ENCODE measurements at regions not wholly inside any gene's neighbourhood (a gene's known extent, or its start where the extent isn't known, plus 50 kb on each side); places are given as distances from the start of the nearest gene placed in this dataset.
A peak's percentile ranks its signal among the peaks of the same experiment; 100 is the strongest.
"Not testable (repeated sequence)": the region's sequence is repeated elsewhere in the genome, so short reads cannot be mapped to it uniquely, and the experiment has no call there.

DNA sequence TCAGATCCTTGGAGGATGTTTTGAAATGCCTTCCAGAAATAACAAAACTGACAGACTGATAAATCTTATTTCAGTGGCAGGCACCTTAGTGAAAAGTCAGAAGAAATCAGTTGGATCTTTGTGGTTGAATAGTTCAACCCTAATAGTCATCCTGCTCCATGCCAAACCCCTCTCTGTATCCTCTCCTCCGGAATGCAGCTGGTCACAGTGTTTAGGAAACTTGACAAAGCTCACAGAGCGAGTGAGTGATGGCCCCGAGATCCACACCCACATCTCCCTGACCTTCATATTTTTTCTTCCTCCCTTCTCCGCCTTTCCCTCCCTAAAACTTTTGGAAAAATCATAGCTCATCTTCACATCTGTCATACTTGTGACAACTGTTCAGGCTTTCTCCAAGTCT, 464.8 kb upstream of the CDH4 start:
- H2AFZ ChIP-seq (replicated peaks) = no peak overlapping the region
- H3F3A ChIP-seq (ENCODE audit: low read depth) = no peaks in the 10 kb centered on the region
- TF ChIP-seq, protein P1, sequence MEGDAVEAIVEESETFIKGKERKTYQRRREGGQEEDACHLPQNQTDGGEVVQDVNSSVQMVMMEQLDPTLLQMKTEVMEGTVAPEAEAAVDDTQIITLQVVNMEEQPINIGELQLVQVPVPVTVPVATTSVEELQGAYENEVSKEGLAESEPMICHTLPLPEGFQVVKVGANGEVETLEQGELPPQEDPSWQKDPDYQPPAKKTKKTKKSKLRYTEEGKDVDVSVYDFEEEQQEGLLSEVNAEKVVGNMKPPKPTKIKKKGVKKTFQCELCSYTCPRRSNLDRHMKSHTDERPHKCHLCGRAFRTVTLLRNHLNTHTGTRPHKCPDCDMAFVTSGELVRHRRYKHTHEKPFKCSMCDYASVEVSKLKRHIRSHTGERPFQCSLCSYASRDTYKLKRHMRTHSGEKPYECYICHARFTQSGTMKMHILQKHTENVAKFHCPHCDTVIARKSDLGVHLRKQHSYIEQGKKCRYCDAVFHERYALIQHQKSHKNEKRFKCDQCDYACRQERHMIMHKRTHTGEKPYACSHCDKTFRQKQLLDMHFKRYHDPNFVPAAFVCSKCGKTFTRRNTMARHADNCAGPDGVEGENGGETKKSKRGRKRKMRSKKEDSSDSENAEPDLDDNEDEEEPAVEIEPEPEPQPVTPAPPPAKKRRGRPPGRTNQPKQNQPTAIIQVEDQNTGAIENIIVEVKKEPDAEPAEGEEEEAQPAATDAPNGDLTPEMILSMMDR (IDR thresholded peaks at IDR 0.05) = no peak
- TF ChIP-seq EZH2 (IDR thresholded peaks at IDR 0.05) = no peak
- TF ChIP-seq EZH2phosphoT487 (IDR thresholded peaks at IDR 0.05) = no peak
- no peaks in the 10 kb centered on the region for H3K9me3 ChIP-seq (ENCODE audit: low read depth)
- no peaks in the 10 kb centered on the region for H3K79me2 ChIP-seq (ENCODE audit: low read depth)
- H3K27me3 ChIP-seq = no peaks in the 10 kb centered on the region
- no peaks in the 10 kb centered on the region for H3K36me3 Mint-ChIP-seq
- no peaks in the 10 kb centered on the region for H3K4me1 Mint-ChIP-seq
- no peak overlapping the region for H3K27ac Mint-ChIP-seq
- no peaks in the 10 kb centered on the region for H3K9me3 Mint-ChIP-seq
- H4K20me1 ChIP-seq (ENCODE audit: low read depth) = no peaks in the 10 kb centered on the region
- peaks cover 13% of the 10 kb centered on the region for H3K27me3 Mint-ChIP-seq (ENCODE audit: insufficient read depth, low read depth)
- no peak for DNase-seq (ENCODE audit: low spot score)
- no peaks in the 10 kb centered on the region for H3K36me3 ChIP-seq
- no peak overlapping the region for H3K4me3 Mint-ChIP-seq
- H3K4me3 ChIP-seq = no peak overlapping the region
- no peak overlapping the region for H3K4me2 ChIP-seq
- H3K4me1 ChIP-seq = no peaks in the 10 kb centered on the region
- no peak overlapping the region for H3K27ac ChIP-seq
- H3K9ac ChIP-seq = no peak overlapping the region

DNA sequence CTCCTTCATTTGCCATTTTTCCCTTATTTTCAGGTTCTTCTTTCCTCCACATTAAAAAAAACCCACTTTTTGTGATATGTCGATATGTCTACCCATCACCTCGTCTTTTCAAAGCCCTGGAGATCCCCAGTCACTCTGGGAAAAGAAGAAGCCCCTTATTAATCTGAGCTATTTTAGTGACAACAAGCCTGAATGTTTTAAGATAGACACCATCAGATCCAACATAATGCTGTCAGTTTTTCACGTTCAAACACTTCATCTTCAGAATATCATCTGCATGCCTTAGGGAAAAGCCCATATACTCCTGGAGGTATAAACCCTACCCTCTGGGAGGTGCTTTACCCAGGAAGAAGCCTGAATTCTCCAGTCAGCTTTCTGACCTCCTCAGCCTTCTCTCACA, 464.0 kb upstream of the CDH4 start:
- H3K4me3 Mint-ChIP-seq = no peak overlapping the region
- TF ChIP-seq EZH2phosphoT487 (IDR thresholded peaks at IDR 0.05) = no peak
- TF ChIP-seq, protein P1 (IDR thresholded peaks at IDR 0.05) = no peak
- peaks cover 13% of the 10 kb centered on the region for H3K27me3 Mint-ChIP-seq (ENCODE audit: insufficient read depth, low read depth)

DNA sequence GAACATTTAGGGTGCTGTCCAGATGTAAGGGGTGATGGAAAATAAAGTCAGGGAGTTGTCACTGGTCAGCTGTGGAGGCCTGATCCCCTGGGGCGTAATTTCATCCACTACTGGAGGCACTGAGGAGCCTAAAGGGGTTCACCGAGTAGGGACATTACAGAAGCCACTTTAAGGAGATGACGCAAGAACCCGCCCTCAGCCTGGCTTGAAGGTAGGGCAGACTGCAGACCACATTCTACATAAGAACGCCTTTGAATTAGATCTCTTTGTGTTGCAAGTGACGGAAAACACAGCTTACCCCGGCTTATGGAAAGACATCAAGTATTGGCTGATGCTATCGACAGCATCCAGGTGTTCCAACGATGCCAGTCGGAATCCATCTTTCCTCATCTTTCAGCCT, 462.7 kb upstream of the CDH4 start:
- Histone ChIP-seq H3K9ac (no peak overlapping the region), H3K4me1 (no peaks in the 10 kb centered on the region), H3F3A (ENCODE audit: low read depth) (no peaks in the 10 kb centered on the region), H3K27ac (no peak overlapping the region), H4K20me1 (ENCODE audit: low read depth) (no peaks in the 10 kb centered on the region), H3K4me2 (no peak overlapping the region), H2AFZ (replicated peaks) (no peak overlapping the region), H3K27me3 (no peaks in the 10 kb centered on the region), H3K4me3 (no peak overlapping the region), H3K36me3 (no peaks in the 10 kb centered on the region), H3K79me2 (ENCODE audit: low read depth) (no peaks in the 10 kb centered on the region), H3K9me3 (ENCODE audit: low read depth) (no peaks in the 10 kb centered on the region)
- H3K4me1 Mint-ChIP-seq = peaks cover 4% of the 10 kb centered on the region
- H3K27ac Mint-ChIP-seq = no peak overlapping the region
- H3K4me3 Mint-ChIP-seq = no peak overlapping the region
- no peak for DNase-seq (ENCODE audit: low spot score)
- H3K9me3 Mint-ChIP-seq = no peaks in the 10 kb centered on the region
- H3K27me3 Mint-ChIP-seq (ENCODE audit: insufficient read depth, low read depth) = peaks cover 14% of the 10 kb centered on the region
- H3K36me3 Mint-ChIP-seq = no peaks in the 10 kb centered on the region
- TF ChIP-seq EZH2 (IDR thresholded peaks at IDR 0.05) (no peak), EZH2phosphoT487 (IDR thresholded peaks at IDR 0.05) (no peak)
- TF ChIP-seq, protein P1 (IDR thresholded peaks at IDR 0.05) = no peak

More for the DNA sequence above, 464.0 kb upstream of the CDH4 start:
- Histone ChIP-seq H3K4me3 (no peak overlapping the region), H3K27me3 (no peaks in the 10 kb centered on the region), H4K20me1 (ENCODE audit: low read depth) (no peaks in the 10 kb centered on the region), H2AFZ (replicated peaks) (no peak overlapping the region), H3K36me3 (no peaks in the 10 kb centered on the region), H3K4me2 (no peak overlapping the region), H3F3A (ENCODE audit: low read depth) (no peaks in the 10 kb centered on the region), H3K9ac (no peak overlapping the region), H3K27ac (no peak overlapping the region), H3K79me2 (ENCODE audit: low read depth) (no peaks in the 10 kb centered on the region), H3K4me1 (no peaks in the 10 kb centered on the region), H3K9me3 (ENCODE audit: low read depth) (no peaks in the 10 kb centered on the region)
- H3K4me1 Mint-ChIP-seq = no peaks in the 10 kb centered on the region
- DNase-seq (ENCODE audit: low spot score) = no peak
- no peaks in the 10 kb centered on the region for H3K9me3 Mint-ChIP-seq
- no peaks in the 10 kb centered on the region for H3K36me3 Mint-ChIP-seq
- no peak overlapping the region for H3K27ac Mint-ChIP-seq

DNA sequence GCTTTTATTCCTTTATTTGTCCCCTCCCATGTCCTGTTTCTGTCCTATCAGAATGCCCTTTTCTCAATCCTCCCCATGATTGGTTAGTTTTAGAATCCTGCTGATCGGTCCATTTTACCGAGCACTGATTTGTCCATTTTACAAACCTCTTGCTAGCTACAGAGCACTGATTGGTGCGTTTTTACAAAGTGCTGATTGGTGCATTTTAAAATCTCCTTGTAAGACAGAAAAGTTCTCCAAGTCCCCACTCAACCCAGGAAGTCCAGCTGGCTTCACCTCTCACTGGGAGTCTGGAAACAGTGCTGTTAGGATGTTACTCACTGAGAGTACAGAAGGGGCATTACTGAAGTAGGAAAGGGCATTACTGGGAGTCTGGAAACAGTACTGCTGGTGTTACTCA, 461.7 kb upstream of the CDH4 start:
- H3K4me1 ChIP-seq; H3K79me2 ChIP-seq (ENCODE audit: low read depth); H3K9me3 ChIP-seq (ENCODE audit: low read depth); H3K4me3 ChIP-seq; DNase-seq (ENCODE audit: low spot score); H3K4me2 ChIP-seq; H2AFZ ChIP-seq (replicated peaks); H3K9me3 Mint-ChIP-seq; H3K36me3 ChIP-seq; H3K27ac ChIP-seq; H3K36me3 Mint-ChIP-seq; H3K4me3 Mint-ChIP-seq; H3K27me3 ChIP-seq; H3K9ac ChIP-seq; H3F3A ChIP-seq (ENCODE audit: low read depth); H4K20me1 ChIP-seq (ENCODE audit: low read depth): not testable (repeated sequence)
- Mint-ChIP-seq H3K4me1 (peaks cover 13% of the 10 kb centered on the region), H3K27ac (peak overlapping the region; percentile 1), H3K27me3 (ENCODE audit: insufficient read depth, low read depth) (peaks cover 14% of the 10 kb centered on the region)
